ENCODE measurements at regions not wholly inside any gene's neighbourhood (a gene's known extent, or its start where the extent isn't known, plus 50 kb on each side); places are given as distances from the start of the nearest gene placed in this dataset.

DNA sequence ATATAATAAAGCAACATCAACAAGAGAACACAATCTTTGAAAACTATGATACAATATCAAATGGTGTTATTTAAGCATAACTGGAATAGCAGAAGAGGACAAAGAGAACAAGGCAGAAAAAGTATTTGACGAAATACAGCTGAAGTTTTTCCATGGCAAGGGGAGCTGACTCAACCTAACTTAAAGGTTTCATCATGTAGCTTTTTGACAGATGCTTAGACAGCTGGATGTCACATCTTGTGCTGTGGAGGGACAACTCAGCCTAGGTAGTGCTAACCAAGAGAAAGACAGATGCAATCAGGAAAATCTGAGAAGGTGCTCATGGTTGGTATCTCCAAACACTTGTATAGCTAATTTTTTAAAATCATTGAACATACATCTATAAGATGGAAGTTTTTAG lies 208.2 kb downstream of the TFEC start:
- no peak overlapping the region for H2BK15ac ChIP-seq (ENCODE audit: low read length)
- H4K91ac ChIP-seq (replicated peaks; ENCODE audit: insufficient read length, low read length), result no peak overlapping the region
- FAIRE-seq, result no peak
- no peak overlapping the region for H4K5ac ChIP-seq (ENCODE audit: insufficient read length, low read depth, low read length)
- no peaks in the 10 kb centered on the region for H3K9me3 ChIP-seq (ENCODE audit: insufficient read depth in 2 of 2, low read depth in 1 of 2, low read length in 1 of 2)
- no peak overlapping the region for H3K56ac ChIP-seq (replicated peaks; ENCODE audit: insufficient read length, low read depth, low read length)
- H3K4me2 ChIP-seq (ENCODE audit: insufficient read depth in 1 of 2, low read depth in 2 of 2, low read length in 2 of 2), result no peak overlapping the region
- 85% methylated on average over 1 of the region's 1 CpG; no CpG with 5 or more reads in 1 of the 2 experiments for WGBS, 2 experiments (ENCODE audit: extremely low coverage in 1 of 2, insufficient coverage in 1 of 2, insufficient read length in 1 of 2, insufficient replicate concordance in 2 of 2, low coverage in 1 of 2, low lambda C conversion rate in 2 of 2, missing lambda C conversion rate in 1 of 2)
- H3K9ac ChIP-seq (replicated peaks in 1 of 4; ENCODE audit: extremely low read depth in 1 of 4, low read depth in 3 of 4, low read length in 3 of 4), result no peak overlapping the region
- no peak overlapping the region for H2BK20ac ChIP-seq (ENCODE audit: low read length)
- H2AFZ ChIP-seq (ENCODE audit: low read length), result no peak overlapping the region
- H2BK12ac ChIP-seq (ENCODE audit: low read depth, low read length), result no peak overlapping the region
- H3K18ac ChIP-seq (ENCODE audit: extremely low read depth, low read length), result no peak overlapping the region
- DNase-seq (ENCODE audit: low read depth in 1 of 2, low spot score in 2 of 2), result no peak
- no peak overlapping the region for H4K8ac ChIP-seq (ENCODE audit: extremely low read depth, insufficient read depth, low read length)
- no peaks in the 10 kb centered on the region for H3K36me3 ChIP-seq (ENCODE audit: control insufficient read depth in 2 of 4, insufficient read depth in 4 of 4, low read length in 3 of 4)
- H3K79me1 ChIP-seq (ENCODE audit: low read depth, low read length), result no peaks in the 10 kb centered on the region
- H2BK120ac ChIP-seq (replicated peaks; ENCODE audit: low read depth, low read length), result no peak overlapping the region
- H3K23me2 ChIP-seq (ENCODE audit: low read depth, low read length), result no peaks in the 10 kb centered on the region; the same call in 1 of the 2 replicates
- no peak overlapping the region for H3K14ac ChIP-seq (ENCODE audit: insufficient read length)
- no peaks in the 10 kb centered on the region for H4K20me1 ChIP-seq (replicated peaks in 1 of 2; ENCODE audit: control insufficient read depth in 1 of 2, insufficient read depth in 2 of 2, low read length in 2 of 2)
- H3K4ac ChIP-seq (replicated peaks; ENCODE audit: insufficient read length, low read depth, low read length), result no peak overlapping the region
- CTCF ChIA-PET (ENCODE audit: partially characterized antibody), result interaction anchor here (0.9 to 1.5 kb wide), 3 partner anchors 26 to 29 kb away, joined by 3 to 4 read pairs (median 4); no protein-coding TSS in a partner anchor
- H2BK5ac ChIP-seq (ENCODE audit: low read depth, low read length), result no peak overlapping the region
- POLR2A ChIA-PET (ENCODE audit: partially characterized antibody), result no interaction called here
- H3K4me3 ChIP-seq (ENCODE audit: extremely low read depth in 1 of 4, insufficient read depth in 2 of 4, low read depth in 3 of 4, low read length in 4 of 4), result no peak overlapping the region
- no peak overlapping the region for H3K23ac ChIP-seq (ENCODE audit: insufficient read length)
- no peaks in the 10 kb centered on the region for H3K79me2 ChIP-seq (ENCODE audit: control insufficient read depth in 1 of 2, insufficient read depth in 2 of 2, low read length in 2 of 2)
- H3K4me1 ChIP-seq (replicated peaks in 1 of 4; ENCODE audit: control insufficient read depth in 3 of 4, insufficient read depth in 4 of 4, low read length in 3 of 4), result peaks cover 0 to 5% (median 2%) of the 10 kb centered on the region in 4 experiments; a peak in 2 of 7 replicates
- H3K27me3 ChIP-seq (replicated peaks in 1 of 4; ENCODE audit: control insufficient read depth in 3 of 4, extremely low read depth in 1 of 4, insufficient read depth in 3 of 4, low read length in 3 of 4), result peaks cover 0 to 3% (median 1%) of the 10 kb centered on the region in 4 experiments; a peak in 1 of 7 replicates
- H3K27ac ChIP-seq (ENCODE audit: low read depth, low read length), result no peak overlapping the region
- H2AK5ac ChIP-seq (ENCODE audit: low read depth, low read length), result no peak overlapping the region
- no peak for TF ChIP-seq KDM5A (IDR thresholded peaks at IDR 0.05; ENCODE audit: low read length)
- TF ChIP-seq CREB1 (IDR thresholded peaks at IDR 0.05), result no peak
